GM23248 (cell line): ENCODE measurements at regions not wholly inside any gene's neighbourhood (a gene's known extent, or its start where the extent isn't known, plus 50 kb on each side); places are given as distances from the start of the nearest gene placed in this dataset.

Experiments used
- EZH2 ChIP-seq: fragments of 200-600 bp; sonication (generic); IDR thresholded peaks from 2 replicates; pipeline ENCODE4 v1.6.1; 2018; ENCODE audit warnings: antibody characterized with exemption, mild to moderate bottlenecking; ENCODE audit not compliant: insufficient read depth, poor library complexity, severe bottlenecking
- EZH2phosphoT487 ChIP-seq: fragments of 200-600 bp; sonication (generic); IDR thresholded peaks from 2 replicates; pipeline ENCODE4 v1.6.1; 2018; ENCODE audit warnings: antibody characterized with exemption, moderate library complexity, mild to moderate bottlenecking, low read depth; ENCODE audit not compliant: insufficient read depth

GRCh38 chr1:218775501-218776021 lies 398.1 kb upstream of the LYPLAL1 start:
- TF ChIP-seq EZH2 (no peak), EZH2phosphoT487 (no peak)
